Stimulated activated CD4-positive, alpha-beta T cell treated with anti-CD3 and anti-CD28 coated beads, TNF-alpha, amount 100 ng/mL, for 1 hour (primary cell): ENCODE measurements at regions not wholly inside any gene's neighbourhood (a gene's known extent, or its start where the extent isn't known, plus 50 kb on each side); places are given as distances from the start of the nearest gene placed in this dataset.
"Not testable (repeated sequence)": the region's sequence is repeated elsewhere in the genome, so short reads cannot be mapped to it uniquely, and the experiment has no call there.

Experiments
- DNase-seq, 3 donors: peaks; one replicate each; pipeline ENCODE4 v3.0.0-alpha.2; 2020; ENCODE audit warnings: low read depth in 3 of 3, low spot score in 1 of 3

DNA sequence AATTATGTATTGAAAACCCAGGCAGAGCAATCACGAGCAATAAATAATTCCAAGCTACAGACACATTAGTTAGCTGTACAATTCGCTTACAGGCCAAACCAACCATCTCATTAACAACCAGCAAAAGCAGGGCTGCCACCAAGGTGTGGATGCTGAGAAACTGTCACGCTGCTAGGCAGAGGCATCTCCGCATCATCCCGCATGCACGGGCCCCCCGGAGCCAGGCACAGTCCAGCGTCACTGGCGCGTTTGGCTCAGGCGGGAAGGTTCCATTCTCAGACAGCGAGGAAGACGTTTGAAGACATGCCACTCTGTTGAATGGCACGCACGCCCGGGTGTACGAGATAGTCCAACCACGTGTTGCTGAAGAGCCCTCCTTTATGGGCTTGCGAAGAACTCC is 184.0 kb downstream of the OLFM1 start:
- no peak for DNase-seq

GRCh38 chr9:135272608-135273007 is 185.1 kb downstream of the OLFM1 start:
- no peak for DNase-seq

GRCh38 chr9:135273008-135273407 is 185.5 kb downstream of the OLFM1 start:
- no peak for DNase-seq

- DNase-seq: no peak
Observed at GRCh38 chr9:135275163-135275562, 187.7 kb downstream of the OLFM1 start.

DNA sequence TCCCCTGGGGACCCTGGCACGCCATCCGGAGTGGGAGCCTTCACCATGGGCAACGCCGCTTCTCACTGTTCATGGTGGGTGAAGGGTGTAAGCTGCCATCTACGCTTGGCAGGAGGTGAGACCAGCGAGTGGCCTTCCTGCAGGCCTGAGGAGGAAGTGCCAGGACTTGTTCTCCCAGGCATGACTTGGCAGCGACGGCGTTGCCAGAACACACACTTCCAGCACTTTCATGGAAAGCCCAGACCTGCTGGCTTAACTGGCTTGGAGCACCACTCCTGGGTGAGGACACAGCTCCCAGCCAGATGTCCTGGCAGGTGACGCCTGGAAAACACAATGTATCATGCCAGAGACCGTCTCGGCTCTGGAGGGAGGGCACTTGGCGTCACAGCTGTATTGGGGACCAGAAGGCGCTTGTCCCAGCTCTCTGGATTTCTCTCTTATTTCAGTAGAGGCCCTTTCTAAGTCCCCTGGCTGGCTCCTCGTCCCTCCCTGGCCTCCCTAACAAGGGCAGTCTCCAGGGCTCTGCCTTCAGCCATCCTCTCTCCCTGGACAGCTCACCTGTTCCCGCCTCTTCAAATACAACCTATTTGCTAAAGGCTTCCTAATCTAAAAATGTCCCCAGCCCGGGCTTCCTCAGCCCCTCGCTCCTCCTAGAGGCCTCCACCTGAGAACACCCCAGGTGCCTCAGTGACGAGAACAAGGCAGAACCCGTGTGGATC is 188.3 kb downstream of the OLFM1 start:
- no peak for DNase-seq

- DNase-seq: no peak
Observed at GRCh38 chr9:135277219-135278201, 190.0 kb downstream of the OLFM1 start.

DNA sequence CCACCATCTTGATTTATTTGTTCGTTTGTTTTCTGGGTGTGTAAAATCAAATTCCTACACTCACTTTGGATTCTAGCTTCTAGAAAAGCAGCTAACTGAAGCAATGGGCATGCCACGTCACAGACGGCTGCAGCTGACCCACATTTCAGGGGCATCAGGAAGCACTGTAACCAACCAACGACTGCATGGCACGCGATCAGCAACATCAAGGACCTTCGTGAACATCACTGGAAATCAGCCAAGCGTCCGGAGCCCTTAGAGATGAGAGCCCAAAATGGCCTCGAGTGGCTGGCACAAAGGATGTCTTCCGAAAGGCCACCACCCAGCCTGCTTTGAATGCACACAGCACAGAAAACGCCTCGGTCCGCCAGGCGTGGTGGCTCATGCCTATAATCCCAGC is 191.1 kb downstream of the OLFM1 start:
- no peak for DNase-seq

DNA sequence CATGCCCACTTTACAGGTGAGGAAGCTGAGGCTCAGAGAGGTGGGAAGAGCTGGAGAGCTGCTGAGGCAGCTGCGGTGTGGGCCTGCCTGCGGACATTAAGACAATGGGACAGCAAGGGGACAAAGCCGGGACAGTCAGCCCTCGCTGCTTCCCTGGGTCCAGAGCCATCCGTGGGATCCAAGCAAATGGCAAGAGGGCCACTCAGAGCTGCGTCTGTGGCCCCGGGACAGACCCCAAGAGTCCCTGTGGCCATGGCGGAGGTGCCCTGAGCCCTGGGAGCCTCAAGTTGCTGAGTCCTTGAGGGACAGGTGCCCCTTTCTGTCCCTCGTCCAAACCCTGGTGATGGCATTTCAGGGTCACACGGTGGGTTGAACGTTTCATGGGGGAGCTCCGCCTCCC is 191.9 kb downstream of the OLFM1 start:
- no peak for DNase-seq

- no peak for DNase-seq
Observed at GRCh38 chr9:135279834-135280393, 192.4 kb downstream of the OLFM1 start.

DNA sequence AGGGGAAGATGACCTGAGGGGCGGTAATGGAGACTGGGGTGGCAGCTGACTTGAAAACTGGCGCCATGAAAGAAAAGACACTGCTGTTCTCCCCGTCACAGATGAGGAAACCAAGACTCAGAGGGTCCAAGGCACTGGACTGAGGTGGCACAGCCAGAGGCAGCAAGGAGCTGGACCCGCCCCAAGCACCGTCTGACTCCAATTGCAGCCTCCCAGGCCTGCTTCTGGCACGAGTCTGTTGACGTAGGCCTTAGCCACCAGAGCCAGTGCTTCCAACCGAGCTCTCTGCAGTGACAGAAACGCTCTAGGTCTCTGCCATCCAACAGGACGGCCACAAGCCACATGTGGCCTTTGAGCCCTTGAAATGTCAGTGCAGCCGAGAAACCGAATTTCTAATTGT is 193.2 kb downstream of the OLFM1 start:
- DNase-seq: no peak

DNA sequence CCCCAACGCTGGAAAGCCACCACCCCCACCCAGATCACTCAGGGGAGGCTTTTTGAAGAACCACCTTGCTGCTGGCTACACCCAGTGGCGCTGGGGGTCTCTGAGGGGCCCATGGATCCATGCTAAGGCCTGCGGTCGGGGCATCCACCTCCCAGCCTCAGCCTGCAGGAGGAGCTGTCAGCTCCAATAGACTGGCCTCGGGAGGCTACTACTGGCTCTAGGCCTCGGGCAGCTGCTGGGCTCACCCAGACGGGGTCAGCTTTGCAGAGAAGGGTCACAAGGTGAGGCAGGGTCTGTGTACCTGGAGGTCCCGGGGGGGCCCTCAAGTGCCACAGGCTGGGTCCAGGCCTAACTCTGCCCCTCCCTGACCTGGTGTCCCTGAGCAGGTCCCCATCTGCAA is 193.7 kb downstream of the OLFM1 start:
- DNase-seq: no peak

- DNase-seq: no peak
Observed at GRCh38 chr9:135281791-135282737, 194.6 kb downstream of the OLFM1 start.

GRCh38 chr9:135282808-135283207 is 195.3 kb downstream of the OLFM1 start:
- DNase-seq: no peak

DNA sequence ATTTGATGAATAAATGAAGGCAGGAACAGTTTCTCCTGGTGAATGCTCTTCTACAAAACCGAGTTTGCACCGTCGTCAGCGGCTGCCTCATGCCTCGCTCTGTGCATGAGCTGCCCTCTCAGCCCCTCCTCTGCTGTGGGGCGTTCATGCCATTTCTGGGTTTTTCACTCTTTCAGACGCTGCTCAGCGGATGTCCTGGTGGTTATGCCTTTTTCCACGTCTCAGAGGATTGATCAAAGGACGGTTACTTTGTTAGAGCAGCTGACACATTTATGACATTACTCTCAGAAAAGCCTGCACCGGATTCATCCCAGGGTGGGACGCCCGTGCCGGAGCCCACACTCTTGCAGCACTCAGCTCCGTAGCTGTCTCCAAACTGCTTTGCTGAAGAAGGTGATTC is 195.9 kb upstream of the PPP1R26 start:
- no peak for DNase-seq

- no peak for DNase-seq
Observed at GRCh38 chr9:135284386-135285134, 195.0 kb upstream of the PPP1R26 start.

DNA sequence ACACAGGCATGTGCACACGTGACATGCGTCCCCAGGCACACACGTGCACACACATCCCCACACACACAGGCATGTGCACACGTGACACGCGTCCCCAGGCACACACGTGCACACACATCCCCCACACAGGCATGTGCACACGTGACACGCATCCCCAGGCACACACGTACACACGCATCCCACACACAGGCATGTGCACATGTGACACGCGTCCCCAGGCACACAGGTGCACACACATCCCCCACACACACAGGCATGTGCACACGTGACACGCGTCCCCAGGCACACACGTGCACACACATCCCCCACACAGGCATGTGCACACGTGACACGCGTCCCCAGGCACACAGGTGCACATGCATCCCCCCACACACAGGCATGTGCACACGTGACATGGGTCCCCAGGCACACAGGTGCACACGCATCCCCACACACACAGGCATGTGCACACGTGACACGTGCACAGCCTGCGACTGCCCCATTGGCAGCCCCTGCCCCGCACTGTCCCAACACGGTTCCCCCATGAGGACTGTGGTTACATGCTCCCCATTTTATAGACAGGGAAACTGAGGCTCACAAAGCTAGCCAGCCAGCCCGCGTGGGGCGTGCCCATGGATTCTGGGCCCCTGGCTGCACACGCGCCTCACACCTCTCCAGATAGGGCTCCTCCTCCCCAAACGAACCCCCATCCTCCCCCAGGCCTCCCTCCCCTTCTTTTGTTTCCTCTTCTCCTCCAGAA is 193.2 kb upstream of the PPP1R26 start:
- DNase-seq: not testable (repeated sequence)

DNA sequence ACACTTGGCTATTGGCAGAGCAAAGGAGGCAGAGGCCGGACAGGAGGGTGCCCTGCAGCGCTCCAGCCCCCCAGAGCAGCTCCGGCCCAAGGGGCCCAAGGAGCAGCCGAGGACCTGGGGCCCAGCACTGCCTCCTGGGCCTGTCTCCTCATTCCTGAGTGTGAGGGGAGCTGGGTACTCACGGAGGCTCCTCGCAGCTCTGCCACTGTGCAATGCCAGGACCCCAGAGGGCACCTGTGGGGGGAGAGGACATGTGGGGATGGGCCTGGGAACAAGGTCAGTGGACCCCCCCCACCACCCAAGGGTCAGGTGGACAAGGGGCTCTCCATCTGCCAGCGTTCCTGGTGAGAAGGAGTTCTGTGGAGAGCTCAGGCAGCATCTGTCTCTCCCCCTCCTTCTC is 192.6 kb upstream of the PPP1R26 start:
- no peak for DNase-seq

- no peak for DNase-seq
Observed at GRCh38 chr9:135287627-135288026, 192.0 kb upstream of the PPP1R26 start.

GRCh38 chr9:135288054-135288453 is 191.5 kb upstream of the PPP1R26 start:
- no peak for DNase-seq
